GM03348 (cell line): ENCODE measurements at regions not wholly inside any gene's neighbourhood (a gene's known extent, or its start where the extent isn't known, plus 50 kb on each side); places are given as distances from the start of the nearest gene placed in this dataset.

ENCODE experiments used
- DNase-seq: peaks from one replicate; pipeline ENCODE4 v3.0.0; 2012; ENCODE audit warnings: low spot score

DNA sequence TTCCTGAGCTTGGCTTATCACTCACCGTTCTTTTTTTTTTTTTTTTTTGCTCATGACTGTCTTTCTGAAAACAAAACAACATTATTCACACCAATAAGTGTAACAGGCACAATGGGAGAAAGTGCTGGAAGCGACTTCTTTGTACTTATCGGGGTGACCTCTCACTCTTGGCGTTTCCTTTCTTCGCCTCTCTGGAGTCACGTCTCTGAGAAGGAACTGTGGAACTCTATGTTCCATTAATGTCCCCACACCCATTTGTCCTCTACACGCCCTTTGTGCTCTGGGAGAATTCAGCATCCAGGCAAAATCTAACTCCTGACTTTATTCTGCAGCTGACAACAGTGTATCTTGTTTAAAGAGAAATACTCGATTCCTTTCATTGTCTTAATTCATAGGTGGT, 70.8 kb upstream of the FAM204A start:
- DNase-seq: no peak

DNA sequence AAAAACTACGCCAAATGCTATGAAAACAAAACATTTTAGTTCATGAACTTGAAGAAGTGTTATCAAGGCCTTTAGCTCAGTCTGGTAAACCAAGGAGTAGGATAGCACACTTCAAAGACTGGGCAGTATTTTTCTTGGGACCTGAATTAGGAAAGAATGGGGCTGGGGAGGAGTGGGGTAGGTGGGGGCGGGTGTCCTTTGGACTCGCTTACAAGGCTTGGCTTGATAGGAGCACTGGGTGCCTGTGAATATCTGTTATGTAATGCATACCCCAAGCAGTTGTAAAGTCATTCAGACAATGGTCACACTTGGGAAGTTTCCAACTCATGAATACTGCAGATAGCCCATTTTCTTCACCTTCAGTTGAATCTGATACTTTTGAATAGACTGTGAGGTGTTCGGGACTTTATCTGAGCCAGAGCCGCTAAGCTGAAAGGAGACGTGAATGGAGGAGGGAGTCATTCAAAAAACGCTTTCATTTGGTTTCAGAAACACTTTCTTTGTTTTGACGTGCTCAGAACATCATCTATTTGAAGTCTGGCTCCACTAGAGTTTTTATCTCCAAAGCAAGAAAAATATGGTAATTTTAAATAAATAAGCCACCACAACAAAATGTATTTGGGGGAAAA, 70.1 kb upstream of the FAM204A start:
- no peak for DNase-seq

DNA sequence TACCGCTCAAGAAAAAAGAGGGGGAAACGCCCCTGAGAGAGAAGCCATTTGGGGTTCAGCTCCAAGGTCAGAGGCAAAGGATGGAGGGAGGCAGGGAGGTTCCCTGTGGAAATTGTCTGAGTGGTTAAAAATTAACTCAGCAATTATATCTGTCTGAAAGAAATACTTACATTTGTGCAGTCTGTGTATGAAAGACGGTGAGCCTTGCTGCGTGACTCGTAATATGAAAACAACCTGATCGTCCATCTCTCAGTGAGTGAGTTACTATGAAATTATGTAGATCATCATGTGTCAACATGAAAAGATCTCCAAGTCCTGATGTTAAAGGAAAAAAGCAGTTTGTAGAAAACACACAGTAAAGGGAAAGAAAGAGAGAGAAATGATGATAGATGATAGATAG, 67.2 kb upstream of the FAM204A start:
- DNase-seq: no peak

DNA sequence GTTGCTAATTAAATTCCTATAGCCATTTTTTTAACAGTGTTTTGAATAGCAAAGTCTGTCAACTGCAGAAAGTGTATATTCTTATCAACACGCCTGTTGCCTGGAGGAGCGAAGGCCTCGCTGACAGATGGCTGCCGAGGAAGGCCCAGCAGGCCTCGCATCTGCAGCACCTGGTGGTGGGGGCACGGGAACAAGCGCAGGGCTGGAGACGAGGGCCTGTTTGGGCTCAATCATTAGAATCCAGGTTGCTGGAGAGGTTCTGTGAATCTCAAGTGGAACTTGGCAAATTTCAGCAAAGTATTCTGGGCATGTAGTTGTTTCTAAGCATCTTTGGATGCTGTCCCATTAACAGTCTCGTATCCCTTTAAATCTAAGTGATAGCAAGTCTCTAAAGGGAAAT, 66.1 kb upstream of the FAM204A start:
- no peak for DNase-seq

DNA sequence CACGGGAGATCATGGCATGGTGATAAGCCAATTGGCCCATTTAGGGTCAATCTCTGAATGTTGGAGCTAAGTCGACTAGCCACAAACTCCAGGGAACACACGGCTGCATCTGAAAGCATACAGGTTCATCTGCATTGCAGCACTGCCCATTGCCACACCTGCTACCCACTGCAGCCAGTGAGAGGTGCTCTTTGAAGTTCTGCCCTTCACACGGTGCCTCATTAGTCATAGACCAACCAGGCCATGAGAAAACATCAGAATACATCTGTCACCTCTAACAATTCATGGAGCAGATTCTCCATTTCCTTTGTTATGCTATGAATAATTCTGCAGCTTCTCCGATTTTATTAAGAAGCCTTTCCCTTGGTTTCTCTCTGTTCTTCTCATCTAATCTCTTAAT, 65.7 kb upstream of the FAM204A start:
- no peak for DNase-seq

DNA sequence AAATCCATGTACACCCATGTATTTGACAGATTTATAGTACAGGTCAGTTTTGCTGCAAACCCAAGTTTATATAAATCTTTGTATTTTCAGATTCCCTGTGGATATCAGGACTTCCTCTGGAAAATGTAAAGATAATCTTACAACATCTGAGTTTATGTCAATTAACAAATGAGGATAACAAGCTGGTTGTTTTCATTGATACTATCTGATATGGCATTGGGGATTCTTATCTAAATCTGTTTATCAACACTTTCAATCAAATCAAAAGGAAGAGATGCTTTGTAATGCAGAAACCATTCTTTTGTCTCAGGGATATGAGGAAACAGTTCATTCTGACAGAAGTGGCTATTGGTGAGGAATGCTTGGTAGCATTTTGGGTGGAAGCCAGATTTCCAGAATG, 64.9 kb upstream of the FAM204A start:
- no peak for DNase-seq

DNA sequence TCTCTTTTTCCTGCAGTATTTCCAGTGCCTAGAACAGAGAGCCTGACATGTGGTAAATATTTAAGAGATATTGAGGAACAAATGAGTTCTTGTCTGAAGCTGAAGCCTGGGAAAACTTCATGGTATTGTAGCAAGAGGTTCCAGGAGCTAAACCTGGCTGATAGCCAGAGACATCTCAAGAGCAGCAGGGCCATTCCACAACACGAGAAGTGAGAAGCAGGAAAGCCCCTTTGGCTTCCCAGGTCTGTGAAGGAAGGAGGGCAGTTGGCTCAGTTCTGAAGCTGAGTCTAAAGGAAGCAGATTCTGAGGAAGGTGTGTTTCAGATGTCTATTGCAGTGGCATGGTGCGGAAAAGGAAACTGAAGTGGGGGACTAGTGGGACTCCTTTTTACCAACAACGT, 63.8 kb upstream of the FAM204A start:
- DNase-seq: no peak

DNA sequence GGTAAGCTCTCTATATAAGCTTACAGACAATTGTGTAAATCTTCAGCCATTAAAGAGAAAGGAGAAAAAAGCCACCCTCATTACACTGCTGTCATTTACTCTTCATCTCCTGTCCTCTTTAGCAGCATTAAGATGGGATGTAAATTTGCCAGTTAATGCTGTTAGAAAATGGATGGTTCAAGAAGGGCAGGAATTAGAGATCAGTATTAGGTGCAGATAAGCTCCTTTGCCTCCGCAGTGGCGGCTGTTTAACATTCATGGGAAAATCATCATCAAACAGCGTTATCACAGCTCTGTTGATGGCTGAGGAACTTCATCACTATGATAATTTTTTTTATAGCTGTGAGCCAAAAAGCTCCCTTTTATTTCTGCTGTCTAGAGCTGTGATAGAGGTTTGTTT, 61.8 kb upstream of the FAM204A start:
- DNase-seq: no peak

DNA sequence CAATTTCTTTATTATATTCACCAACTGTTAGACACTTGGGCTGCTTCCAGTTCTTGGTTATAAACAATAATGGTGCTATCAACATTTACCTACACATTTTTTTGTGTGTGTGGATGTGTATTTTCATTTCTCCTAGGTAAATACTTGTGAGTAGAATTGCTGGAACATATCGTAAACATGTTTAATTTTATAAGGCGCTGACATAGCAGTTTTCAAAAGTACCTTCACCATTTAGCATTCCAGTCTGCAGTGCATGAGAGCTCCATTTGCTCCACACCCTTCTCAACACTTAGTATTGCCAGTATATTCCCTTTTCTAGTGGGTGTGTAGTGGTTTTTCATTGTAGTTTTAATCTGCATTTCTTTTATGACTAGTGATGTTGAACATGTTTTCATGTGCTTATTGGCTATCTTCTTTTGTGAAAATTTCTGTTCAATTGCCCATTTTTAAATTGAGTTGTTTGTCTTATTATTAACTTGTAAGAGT, 59.6 kb upstream of the FAM204A start:
- no peak for DNase-seq

DNA sequence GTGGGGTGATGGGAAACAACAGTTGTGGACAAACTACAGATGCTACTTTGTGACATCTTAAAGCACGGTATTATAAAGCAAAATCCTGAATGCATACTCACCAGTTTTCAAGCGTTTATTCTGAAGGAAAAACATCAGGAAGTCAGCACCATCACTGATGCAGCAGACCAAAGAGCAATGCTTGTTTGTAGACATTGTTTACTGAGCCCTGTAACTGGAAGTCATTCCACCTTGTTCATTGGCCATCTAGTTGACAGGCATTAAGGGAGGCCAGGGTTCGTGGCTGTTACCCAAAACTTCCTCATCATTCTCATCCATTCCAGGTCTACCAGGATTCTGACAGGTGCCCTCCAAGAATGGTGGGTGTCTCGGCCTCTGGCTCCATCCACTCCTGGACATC, 55.3 kb upstream of the FAM204A start:
- no peak for DNase-seq

DNA sequence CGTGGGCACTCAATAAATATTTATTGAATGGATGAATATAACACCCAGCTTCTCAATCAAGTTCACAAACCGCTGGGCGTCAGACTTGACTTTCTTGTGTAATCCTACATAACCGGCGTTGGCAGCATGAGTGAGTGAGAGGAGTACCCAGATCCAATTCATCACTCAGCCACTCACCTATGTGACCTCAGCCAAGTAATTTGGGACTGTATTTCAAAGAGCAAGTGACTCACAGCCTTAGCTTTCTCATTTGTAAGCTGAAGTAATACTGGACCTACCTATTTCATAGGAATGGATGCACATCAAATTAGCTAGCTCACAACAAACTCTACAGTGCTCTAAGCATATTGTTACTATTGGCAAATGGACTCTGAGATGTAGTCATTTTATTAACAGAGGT, 53.8 kb upstream of the FAM204A start:
- DNase-seq: no peak

DNA sequence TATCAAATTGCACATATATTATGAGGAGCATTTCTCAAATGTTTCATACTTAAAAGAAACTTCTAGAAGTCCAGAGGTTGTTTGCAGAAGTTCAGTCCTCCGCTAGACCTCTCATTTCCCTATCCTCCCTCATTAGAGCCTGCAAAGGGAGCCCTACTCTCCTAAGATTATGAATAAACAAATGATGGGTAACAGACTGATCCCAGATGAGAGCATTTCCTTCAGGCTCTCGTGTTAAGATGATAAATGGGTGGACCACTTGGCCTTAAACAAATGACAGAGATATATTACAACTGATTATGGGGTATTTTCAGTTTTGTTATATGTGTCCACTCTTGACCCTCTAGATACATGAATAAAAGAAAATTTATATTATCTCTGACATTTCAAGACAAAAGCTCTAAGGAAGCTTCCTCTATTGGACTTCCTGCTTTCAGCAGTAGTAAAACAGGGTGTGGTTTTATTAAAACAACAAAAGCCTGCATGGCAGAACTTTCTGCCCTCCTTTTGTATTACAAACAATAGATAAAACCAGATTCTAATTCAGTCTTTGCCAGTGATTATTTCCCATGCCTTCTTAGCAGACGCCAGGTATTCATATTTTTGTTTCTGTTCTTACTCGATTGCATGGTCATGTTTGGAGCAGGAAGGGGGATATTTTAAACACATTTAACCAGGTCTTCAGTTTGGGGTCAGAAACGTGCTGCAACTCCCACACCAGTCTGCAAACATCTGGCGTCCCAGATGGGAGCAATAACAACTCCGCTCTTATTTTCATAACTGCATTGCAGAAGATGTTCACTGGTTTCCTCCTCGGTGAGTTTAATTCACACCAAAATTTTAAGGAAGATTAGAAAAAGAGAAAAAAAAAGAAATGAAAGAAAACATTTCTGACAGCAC, 52.4 kb upstream of the FAM204A start:
- no peak for DNase-seq

DNA sequence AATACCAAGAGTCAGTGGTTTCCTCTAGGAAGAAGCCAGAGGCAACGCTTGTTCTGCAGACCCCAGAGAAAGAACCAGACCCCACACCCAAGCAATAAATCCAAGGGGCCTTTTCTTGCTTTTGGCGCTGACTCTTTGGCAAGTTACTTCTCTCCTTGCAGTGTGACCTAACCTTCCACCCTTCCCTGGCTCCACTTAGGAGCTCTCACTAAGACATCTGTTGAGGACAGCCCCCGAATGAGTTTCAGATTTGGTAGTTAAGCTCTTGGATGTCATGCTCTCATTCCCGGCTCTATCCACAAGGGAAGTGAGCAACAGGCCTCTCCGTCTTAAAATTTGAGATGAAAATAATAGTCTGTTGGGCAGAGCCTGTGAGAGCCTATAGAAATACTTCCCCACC, 50.6 kb upstream of the FAM204A start:
- DNase-seq: no peak
